Prostate gland (tissue), 2 donors: ENCODE measurements at regions not wholly inside any gene's neighbourhood (a gene's known extent, or its start where the extent isn't known, plus 50 kb on each side); places are given as distances from the start of the nearest gene placed in this dataset.

Experiments used
- POLR2A ChIP-seq: fragments of 450-650 bp; IDR thresholded peaks from one replicate; pipeline ENCODE4 v1.6.1; 2016; ENCODE audit warnings: antibody characterized with exemption, mild to moderate bottlenecking
- TF ChIP-seq, protein P1 (sequence below), 4 experiments: fragments of 200-600 bp in 2 of 4; fragments of 450-650 bp in 2 of 4; sonication (generic) in 2 of 4; IDR thresholded peaks; 1 replicate in 3 of 4; 2 replicates in 1 of 4; pipeline ENCODE4 v1.5.1; 2016 to 2019; ENCODE audit warnings: antibody characterized with exemption in 4 of 4, mild to moderate bottlenecking in 2 of 4, moderate library complexity in 2 of 4

DNA sequence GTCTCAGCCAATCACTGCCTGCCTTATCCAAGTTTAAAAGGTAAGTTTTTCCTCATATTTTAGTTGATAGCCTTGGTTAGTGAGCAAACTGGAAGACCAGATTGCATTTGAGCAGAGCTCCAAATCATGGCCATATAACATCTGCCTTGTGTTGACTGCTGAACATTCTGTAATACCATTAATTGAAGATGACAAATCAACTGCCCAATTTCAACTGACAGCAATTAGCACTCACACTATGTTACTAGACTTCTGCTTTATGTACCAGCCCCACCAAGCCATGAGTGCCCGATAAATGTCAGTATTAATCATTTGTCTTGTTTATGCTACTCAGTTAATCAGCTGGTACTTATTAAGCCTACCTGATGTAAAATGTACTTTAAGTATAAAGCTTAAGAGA is 83.1 kb downstream of the CGGBP1 start:
- TF ChIP-seq POLR2A = no peak
- TF ChIP-seq, protein P1, sequence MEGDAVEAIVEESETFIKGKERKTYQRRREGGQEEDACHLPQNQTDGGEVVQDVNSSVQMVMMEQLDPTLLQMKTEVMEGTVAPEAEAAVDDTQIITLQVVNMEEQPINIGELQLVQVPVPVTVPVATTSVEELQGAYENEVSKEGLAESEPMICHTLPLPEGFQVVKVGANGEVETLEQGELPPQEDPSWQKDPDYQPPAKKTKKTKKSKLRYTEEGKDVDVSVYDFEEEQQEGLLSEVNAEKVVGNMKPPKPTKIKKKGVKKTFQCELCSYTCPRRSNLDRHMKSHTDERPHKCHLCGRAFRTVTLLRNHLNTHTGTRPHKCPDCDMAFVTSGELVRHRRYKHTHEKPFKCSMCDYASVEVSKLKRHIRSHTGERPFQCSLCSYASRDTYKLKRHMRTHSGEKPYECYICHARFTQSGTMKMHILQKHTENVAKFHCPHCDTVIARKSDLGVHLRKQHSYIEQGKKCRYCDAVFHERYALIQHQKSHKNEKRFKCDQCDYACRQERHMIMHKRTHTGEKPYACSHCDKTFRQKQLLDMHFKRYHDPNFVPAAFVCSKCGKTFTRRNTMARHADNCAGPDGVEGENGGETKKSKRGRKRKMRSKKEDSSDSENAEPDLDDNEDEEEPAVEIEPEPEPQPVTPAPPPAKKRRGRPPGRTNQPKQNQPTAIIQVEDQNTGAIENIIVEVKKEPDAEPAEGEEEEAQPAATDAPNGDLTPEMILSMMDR (IDR thresholded peaks at IDR 0.05) = no peak
